ENCODE measurements at regions not wholly inside any gene's neighbourhood (a gene's known extent, or its start where the extent isn't known, plus 50 kb on each side); places are given as distances from the start of the nearest gene placed in this dataset.
A peak's percentile ranks its signal among the peaks of the same experiment; 100 is the strongest.
"Not testable (repeated sequence)": the region's sequence is repeated elsewhere in the genome, so short reads cannot be mapped to it uniquely, and the experiment has no call there.

DNA sequence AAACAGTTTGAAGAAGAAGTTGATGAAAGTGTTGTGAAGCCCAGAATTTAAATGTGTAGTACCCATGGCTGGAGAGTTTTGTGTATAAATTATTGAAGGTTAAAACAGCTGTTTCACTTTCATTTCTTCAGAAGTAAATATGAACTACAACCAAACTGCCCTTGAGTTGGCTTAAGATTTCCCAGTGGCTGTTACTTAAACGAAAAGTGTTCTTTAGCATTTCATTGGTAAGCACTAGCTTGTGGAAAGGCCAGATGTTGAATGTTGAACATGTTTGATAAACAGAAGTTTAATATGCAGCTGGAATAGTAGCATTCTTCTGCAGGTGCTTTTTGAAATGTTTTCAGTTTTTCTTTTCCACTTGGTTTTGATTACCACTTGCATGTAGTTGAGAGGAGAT, 83.2 kb upstream of the TNRC6B start:
- no peak for DNase-seq (ENCODE audit: low read depth)
- H3K4me3 ChIP-seq (ENCODE audit: control insufficient read depth, low read depth, low read length) = no peak overlapping the region
- TF ChIP-seq, protein P1, sequence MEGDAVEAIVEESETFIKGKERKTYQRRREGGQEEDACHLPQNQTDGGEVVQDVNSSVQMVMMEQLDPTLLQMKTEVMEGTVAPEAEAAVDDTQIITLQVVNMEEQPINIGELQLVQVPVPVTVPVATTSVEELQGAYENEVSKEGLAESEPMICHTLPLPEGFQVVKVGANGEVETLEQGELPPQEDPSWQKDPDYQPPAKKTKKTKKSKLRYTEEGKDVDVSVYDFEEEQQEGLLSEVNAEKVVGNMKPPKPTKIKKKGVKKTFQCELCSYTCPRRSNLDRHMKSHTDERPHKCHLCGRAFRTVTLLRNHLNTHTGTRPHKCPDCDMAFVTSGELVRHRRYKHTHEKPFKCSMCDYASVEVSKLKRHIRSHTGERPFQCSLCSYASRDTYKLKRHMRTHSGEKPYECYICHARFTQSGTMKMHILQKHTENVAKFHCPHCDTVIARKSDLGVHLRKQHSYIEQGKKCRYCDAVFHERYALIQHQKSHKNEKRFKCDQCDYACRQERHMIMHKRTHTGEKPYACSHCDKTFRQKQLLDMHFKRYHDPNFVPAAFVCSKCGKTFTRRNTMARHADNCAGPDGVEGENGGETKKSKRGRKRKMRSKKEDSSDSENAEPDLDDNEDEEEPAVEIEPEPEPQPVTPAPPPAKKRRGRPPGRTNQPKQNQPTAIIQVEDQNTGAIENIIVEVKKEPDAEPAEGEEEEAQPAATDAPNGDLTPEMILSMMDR (IDR thresholded peaks at IDR 0.05; ENCODE audit: control insufficient read depth, insufficient read depth, low read depth, low read length, missing control alignments) = no peak

DNA sequence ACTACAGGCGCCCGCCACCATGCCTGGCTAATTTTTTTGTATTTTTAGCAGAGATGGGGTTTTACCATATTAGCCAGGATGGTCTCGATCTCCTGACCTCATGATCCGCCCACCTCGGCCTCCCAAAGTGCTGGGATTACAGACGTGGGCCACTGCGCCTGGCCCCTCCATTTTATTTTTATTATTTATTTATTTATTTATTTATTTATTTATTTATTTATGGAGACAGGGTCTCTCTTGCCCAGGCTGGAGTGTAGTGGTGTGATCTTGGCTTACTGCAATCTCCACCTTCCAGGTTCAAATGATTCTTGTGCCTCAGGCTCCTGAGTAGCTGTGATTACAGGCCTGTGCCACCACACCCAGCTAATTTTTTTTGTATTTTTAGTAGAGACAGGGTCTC, 77.8 kb upstream of the TNRC6B start:
- DNase-seq (ENCODE audit: low read depth) = not testable (repeated sequence)

DNA sequence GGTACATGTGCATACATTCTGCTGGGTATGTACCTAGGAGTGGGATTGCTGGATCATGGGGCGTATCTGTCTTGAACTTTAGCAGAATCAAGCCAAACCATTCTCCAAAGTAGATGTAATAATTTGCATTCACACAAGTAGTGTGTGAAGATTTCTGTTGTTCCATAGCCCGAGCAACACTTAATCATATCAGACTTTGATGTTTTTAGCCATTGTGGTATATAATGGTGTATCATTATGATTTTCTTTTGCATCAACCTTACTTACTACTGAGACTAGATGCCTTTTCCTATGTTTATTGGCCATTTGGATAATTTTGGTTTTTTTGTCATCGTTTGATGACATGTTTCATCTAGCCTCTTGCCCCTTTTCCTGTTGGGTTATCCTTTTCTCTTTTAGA, 72.0 kb upstream of the TNRC6B start:
- no peak overlapping the region for H3K4me3 ChIP-seq (ENCODE audit: control insufficient read depth, low read depth, low read length)
- no peak for DNase-seq (ENCODE audit: low read depth)
- TF ChIP-seq, protein P1 (IDR thresholded peaks at IDR 0.05; ENCODE audit: control insufficient read depth, insufficient read depth, low read depth, low read length, missing control alignments) = no peak

More for the DNA sequence above, 77.8 kb upstream of the TNRC6B start:
- not testable (repeated sequence) for H3K4me3 ChIP-seq (ENCODE audit: control insufficient read depth, low read depth, low read length)

DNA sequence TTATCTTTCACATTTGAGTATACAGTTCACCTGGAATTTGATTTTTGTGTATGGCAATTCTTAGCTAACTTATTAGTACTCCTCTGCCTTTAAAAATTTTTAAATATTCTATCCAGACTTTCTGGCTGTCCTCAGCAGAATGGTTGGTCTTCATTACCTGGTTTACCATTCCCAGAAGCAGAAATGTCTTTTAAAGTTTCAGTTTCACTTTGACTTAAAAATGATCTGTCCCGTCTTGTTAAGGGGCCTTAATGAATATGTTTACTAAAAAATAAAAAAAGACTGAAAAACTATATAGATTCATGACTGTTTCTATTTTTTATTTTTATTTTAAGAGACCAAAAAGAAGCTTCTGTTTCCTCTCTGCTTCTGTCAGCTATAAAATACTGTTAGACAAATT, 70.5 kb upstream of the TNRC6B start:
- DNase-seq (ENCODE audit: low read depth) = no peak
- TF ChIP-seq, protein P1 (IDR thresholded peaks at IDR 0.05; ENCODE audit: control insufficient read depth, insufficient read depth, low read depth, low read length, missing control alignments) = no peak
- H3K4me3 ChIP-seq (ENCODE audit: control insufficient read depth, low read depth, low read length) = no peak overlapping the region; the same call in 1 of the 2 replicates

DNA sequence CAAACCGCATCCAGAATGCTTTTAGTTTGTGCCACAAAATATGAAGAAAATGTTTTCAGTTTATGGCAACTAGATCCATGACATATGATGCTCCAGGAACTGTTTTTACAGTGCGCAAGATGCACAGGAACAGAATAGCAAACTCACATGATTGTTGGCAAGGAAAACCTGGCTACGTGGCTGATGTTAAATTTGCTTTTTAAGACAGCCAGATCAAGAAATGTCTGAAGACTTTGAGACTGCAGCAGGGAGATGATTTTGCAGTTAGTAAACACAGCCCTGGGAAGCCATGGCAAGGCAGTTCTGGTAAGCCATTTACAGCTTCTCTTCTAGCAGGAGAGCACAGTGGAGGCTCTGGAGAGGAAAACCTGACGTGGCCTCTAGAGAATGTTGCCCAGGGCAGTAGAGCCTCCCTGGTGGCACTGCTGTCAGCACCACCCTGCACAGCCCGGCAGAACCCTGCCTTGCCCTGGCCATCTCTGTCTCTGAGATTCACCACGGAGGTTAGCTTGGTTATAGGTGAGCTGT, 69.8 kb upstream of the TNRC6B start:
- H3K4me3 ChIP-seq (ENCODE audit: control insufficient read depth, low read depth, low read length) = peak overlapping the region; percentile 17
- DNase-seq (ENCODE audit: low read depth) = peak; percentile 16
- TF ChIP-seq, protein P1 (IDR thresholded peaks at IDR 0.05; ENCODE audit: control insufficient read depth, insufficient read depth, low read depth, low read length, missing control alignments) = no peak

DNA sequence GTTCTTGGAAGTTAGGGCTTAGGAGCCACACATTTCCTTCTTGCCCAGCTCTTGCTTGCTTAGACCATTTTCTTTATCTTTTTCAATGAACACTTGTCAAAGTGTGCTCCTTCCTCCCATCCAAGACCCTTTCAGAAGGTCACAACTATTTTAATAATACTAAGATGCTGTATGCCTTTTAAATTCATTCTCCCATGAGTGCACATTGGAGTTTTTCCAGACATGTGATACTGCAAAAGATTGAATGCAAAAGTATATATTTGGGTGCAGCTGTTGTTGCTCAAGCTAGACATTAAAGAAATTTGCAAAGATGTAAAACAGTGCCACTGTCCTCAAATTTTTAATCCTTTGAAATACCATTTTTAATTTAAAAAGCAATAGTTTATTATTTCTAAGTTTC, 69.3 kb upstream of the TNRC6B start:
- H3K4me3 ChIP-seq (ENCODE audit: control insufficient read depth, low read depth, low read length) = peak overlapping the region; percentile 17; the same call in 1 of the 2 replicates
- TF ChIP-seq, protein P1 (IDR thresholded peaks at IDR 0.05; ENCODE audit: control insufficient read depth, insufficient read depth, low read depth, low read length, missing control alignments) = no peak
- no peak for DNase-seq (ENCODE audit: low read depth)

DNA sequence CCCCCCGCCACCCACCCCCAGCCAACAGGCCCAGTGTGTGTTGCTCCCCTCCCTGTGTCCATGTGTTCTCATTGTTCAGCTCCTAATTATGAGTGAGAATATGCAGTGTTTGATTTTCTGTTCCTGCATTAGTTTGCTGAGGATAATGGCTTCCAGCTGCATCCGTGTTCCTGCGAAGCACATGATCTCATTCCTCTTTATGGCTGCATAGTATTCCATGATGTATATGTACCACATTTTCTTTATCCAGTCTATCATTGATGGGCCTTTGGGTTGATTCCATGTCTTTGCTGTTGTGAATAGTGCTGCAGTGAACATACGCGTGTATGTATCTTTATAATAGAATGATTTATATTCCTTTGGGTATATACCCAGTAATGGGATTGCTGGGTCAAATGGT, 68.8 kb upstream of the TNRC6B start:
- H3K4me3 ChIP-seq (ENCODE audit: control insufficient read depth, low read depth, low read length); DNase-seq (ENCODE audit: low read depth): not testable (repeated sequence)

DNA sequence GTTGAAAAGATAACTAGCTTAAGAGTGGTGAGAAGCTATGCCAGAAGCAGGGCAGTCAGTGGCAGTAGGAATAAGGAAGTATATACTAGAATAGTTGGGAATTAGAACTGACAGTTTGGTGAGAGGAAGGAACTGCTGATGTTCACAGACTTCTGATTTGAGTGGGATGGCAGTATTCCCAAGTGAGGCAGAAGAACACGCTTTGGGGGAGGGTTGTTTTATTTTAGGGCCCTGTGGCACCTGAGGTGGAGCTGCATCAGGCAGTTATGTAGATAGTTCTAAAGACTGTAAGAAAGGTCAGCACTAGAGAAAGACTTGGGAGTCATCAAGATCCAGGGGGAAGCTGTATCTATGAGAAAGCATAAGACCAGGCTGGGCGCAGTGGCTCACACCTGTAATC, 66.3 kb upstream of the TNRC6B start:
- no peak for DNase-seq (ENCODE audit: low read depth)
- TF ChIP-seq, protein P1 (IDR thresholded peaks at IDR 0.05; ENCODE audit: control insufficient read depth, insufficient read depth, low read depth, low read length, missing control alignments) = no peak
- H3K4me3 ChIP-seq (ENCODE audit: control insufficient read depth, low read depth, low read length) = no peak overlapping the region

Measured in AG09309 (cell line).